ENCODE measurements at regions not wholly inside any gene's neighbourhood (a gene's known extent, or its start where the extent isn't known, plus 50 kb on each side); places are given as distances from the start of the nearest gene placed in this dataset.
A peak's percentile ranks its signal among the peaks of the same experiment; 100 is the strongest.
"Not testable (repeated sequence)": the region's sequence is repeated elsewhere in the genome, so short reads cannot be mapped to it uniquely, and the experiment has no call there.

DNA sequence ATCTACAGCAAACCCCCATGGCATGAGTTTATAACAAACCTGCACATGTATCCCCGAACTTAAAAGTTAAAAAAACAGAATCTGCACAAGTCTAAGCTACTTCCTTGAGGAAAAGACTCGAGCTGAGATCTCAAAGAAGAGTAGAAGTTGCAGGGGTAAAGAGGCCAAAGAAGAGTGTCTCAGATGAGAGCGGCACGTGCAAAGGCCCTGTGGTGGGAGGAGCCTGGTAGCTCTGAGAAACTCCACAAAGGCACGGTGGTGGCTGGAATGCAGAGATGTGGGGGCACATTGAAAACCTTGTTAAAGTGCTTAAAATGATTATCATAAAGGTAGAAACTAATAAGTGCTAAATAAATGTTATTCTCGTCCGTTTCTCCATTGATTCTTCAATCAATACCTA is 103.2 kb upstream of the GRK3 start:
- no peak overlapping the region for H3K27ac ChIP-seq
- TF ChIP-seq, protein P1, sequence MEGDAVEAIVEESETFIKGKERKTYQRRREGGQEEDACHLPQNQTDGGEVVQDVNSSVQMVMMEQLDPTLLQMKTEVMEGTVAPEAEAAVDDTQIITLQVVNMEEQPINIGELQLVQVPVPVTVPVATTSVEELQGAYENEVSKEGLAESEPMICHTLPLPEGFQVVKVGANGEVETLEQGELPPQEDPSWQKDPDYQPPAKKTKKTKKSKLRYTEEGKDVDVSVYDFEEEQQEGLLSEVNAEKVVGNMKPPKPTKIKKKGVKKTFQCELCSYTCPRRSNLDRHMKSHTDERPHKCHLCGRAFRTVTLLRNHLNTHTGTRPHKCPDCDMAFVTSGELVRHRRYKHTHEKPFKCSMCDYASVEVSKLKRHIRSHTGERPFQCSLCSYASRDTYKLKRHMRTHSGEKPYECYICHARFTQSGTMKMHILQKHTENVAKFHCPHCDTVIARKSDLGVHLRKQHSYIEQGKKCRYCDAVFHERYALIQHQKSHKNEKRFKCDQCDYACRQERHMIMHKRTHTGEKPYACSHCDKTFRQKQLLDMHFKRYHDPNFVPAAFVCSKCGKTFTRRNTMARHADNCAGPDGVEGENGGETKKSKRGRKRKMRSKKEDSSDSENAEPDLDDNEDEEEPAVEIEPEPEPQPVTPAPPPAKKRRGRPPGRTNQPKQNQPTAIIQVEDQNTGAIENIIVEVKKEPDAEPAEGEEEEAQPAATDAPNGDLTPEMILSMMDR (conservative IDR thresholded peaks at IDR 0.05) = no peak

DNA sequence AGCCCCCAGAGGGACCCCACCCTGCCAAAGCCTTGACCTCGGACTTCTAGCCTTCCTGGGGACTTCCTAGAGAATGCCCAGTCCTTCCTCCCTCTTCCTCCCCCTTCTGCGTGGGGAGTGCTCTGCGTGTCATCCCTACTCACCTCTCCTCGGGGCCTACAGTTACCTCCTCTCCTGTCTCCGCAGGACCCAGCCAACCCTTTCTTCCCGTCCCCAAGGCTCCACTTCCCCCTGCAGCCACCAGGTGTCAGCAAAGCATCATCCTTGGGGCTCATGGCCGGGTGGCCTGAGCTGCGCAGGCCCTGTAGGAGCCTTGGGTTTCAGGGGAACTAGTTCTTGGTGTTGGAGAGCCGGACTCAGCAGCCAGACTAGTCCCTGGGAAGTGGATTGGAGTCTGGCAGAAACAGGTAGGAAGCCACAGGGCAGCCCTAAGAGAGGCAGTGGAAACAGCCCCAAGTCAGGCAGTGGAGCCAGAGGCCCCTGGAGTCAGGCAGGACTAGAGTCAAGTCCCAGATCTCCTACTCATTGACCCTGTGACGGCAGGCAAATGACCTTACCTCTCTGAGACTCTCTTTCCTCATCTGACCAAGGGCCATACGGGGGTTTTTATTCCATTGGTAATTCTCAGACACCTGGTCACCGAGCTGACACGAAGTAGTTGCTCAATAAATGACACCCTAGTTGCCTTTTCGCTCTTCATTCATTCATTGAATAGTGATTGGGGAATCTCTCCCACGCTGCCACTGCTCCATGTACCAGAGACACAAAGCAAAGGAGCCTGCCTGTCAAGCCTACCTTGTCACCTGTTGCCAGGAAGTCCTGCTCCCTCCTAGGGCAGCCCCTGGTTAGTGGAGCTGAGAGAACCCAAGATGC is 101.8 kb upstream of the GRK3 start:
- TF ChIP-seq, protein P1 (conservative IDR thresholded peaks at IDR 0.05) = peak; percentile 98
- peak overlapping the region; percentile 18; the same call in 1 of the 2 replicates for H3K27ac ChIP-seq

DNA sequence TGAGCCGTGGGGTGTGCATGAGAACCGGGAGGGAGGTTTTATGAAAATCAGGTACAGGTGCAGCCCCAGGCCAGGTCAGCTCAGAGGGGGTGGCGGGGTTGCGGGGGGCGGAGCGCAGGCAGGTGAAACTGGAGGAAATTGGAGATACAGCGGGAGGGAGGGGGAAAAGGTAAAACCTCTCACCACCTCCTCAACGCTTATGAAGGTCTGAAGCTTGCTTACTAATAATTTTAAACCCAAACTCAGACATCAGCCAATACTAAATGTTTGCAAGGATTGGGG is 101.2 kb upstream of the GRK3 start:
- H3K27ac ChIP-seq = not testable (repeated sequence)

DNA sequence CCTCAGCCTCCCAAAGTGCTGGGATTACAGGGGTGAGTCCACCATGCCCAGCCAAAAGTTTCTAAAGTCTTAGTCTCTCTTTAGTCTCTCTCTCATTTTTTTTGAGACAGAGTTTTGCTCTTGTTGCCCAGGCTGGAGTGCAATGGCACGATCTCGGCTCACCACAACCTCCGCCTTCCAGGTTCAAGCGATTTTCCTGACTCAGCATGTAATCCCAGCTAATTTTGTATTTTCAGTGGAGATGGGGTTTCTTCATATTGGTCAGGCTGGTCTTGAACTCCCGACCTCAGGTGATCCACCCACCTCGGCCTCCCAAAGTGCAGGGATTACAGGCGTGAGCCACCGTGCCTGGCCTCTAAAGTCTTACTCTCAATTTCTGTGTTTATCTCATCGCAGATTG is 100.1 kb upstream of the GRK3 start:
- H3K27ac ChIP-seq = not testable (repeated sequence)

DNA sequence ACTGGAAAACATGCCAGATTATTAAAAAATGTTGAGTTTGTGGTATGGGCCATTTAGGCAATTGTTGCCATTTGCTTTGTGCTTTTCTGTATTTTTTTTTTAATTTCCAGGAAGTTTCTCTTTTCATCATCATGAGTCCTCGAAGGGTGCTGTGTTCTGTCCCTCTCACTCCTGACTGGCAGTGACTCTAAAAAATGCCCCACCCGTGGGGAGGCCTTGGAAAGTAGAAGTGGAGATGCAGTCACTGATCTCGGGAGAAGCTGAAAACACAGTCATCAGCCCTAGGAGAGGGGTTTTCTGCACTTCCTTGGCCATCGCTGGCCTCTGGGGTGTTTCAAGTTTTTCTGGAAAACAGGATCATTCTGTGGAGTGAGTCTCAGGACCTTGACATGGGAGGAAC is 98.5 kb upstream of the GRK3 start:
- H3K27ac ChIP-seq = no peak overlapping the region
- TF ChIP-seq, protein P1 (conservative IDR thresholded peaks at IDR 0.05) = no peak

DNA sequence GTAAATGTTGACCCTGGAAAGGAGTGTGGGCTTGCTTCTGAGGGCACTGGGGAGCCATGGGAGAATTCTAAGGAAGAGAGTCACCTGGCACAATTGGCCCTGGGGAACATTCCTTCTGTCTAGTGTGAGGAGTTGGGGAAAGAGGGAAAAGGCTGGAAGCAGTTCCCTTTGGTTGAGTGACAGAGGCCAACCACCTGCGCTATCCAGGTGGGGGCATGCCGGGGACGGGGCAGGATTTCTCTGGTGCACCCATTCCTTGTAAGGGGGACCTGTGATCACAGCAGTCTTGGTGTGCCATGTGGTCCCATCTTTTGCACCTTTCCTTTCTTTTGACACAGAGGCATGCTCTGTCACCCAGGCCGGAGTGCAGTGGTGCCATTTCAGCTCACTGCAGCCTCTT is 92.1 kb upstream of the GRK3 start:
- TF ChIP-seq, protein P1 (conservative IDR thresholded peaks at IDR 0.05) = no peak
- no peak overlapping the region for H3K27ac ChIP-seq

DNA sequence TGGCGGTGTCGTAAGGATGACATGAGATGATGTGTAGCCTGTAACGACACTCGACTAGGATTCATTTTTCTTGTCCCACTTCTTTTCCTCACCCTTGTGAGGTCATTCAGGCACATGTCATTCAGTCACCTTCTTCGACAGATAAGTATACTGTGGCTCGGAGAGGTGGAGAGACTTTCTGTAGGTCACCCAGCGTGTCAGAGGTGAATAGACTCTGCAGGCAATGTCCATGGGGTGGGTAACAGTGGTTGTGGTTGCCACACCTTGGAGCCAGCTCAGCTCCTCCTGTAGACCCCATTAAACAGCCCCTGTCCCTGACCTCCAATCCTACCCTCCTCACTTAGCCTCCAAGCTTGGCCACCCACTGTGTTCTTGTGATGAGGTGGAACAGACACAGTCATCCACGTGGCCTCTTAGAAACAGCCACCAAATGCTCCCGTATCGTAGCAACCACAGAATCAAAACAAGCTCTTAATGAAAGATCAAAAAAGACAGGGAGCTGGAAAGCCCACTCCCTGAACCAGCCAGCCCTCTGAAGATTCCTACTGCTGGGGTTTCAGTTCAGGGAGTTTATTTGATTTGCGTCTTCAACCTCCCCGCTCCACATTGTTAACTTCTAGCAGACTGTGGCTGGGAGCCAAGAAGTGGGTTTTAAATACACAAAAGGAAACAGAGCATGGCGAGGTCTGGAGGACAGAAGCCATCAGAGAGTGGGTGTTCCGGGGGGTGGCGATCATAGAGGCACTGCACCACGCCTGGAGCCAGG is 89.0 kb upstream of the GRK3 start:
- TF ChIP-seq, protein P1 (conservative IDR thresholded peaks at IDR 0.05) = no peak
- H3K27ac ChIP-seq = peak overlapping the region; percentile 95

DNA sequence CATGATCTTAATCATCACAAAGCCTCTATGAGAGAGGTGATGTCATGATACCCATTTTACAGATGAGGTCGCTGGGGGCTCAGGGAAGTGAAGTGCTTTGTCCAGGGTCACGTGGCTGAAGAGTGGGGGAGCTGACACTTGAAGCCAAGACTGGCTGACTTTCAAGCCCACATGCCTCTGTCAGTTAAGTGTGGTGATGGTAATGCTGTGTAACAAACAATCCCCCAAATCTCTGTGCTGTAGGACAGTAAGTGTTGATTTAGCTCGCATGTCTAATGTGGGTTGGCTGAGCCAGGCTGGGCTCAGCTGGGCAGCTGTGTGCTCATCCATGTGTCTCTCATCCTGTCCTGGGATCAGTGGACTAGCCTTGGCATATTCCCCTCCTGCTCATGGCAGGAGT is 87.1 kb upstream of the GRK3 start:
- TF ChIP-seq, protein P1 (conservative IDR thresholded peaks at IDR 0.05) = no peak
- H3K27ac ChIP-seq = peak overlapping the region; percentile 95
